HS-27A (cell line): ENCODE measurements at regions not wholly inside any gene's neighbourhood (a gene's known extent, or its start where the extent isn't known, plus 50 kb on each side); places are given as distances from the start of the nearest gene placed in this dataset.
"Not testable (repeated sequence)": the region's sequence is repeated elsewhere in the genome, so short reads cannot be mapped to it uniquely, and the experiment has no call there.

ENCODE experiments used
- DNase-seq: peaks from one replicate; pipeline ENCODE4 v3.0.0-alpha.2; 2012; ENCODE audit warnings: low read depth, missing footprints

GRCh38 chr22:49676783-49677494 lies 150.7 kb downstream of the BRD1 start:
- DNase-seq = no peak

DNA sequence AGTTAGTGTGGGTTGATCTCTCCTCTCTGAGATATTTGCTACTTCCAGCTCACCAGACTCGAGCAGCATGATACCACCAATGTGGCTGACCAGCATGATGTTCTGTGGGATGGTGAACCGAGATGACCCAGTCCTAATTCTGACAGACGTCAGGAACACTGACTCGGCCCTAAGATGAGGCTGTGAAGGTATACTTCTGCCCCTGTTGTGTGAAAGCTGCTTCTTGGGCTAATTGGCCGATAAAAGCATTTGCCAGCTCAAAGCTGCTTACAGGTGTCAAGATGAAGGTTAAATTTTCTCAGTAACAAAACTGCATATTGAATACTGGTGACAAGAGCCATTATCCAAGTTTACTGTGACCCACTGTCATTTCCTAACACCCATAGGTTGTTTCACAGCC lies 151.4 kb downstream of the BRD1 start:
- DNase-seq = no peak

DNA sequence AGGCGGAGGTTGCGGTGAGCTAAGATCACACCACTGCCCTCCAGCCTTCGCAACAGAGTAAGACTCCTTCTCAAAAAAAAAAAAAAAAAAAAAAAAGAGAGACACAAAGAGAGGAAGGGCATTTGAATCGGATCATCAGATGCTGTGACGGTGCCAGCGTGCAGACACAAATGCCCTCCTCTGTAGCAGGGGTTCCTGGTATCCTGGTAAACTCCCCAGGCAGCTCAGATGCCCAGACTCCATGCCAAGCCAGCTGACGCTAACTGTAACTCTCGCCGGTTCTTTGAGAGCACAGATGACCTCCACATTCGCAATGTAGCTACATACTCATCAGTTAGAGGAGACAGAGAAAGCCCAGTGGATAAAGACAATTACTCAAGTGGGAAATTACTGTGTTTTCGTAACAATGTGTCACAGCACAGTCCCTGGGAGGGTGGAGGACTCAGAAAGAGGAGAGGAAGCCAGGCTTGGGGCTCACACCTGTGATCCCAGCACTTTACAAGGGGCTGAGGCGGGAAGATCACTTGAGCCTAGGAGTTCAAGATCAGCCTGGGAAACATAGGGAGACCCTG lies 153.1 kb downstream of the BRD1 start:
- no peak for DNase-seq

- no peak for DNase-seq
These were observed 154.6 kb downstream of the BRD1 start for GRCh38 chr22:49673048-49673447.

GRCh38 chr22:49672014-49672516 lies 155.6 kb downstream of the BRD1 start:
- DNase-seq = no peak

GRCh38 chr22:49671331-49672013 lies 156.2 kb downstream of the BRD1 start:
- DNase-seq = no peak

DNA sequence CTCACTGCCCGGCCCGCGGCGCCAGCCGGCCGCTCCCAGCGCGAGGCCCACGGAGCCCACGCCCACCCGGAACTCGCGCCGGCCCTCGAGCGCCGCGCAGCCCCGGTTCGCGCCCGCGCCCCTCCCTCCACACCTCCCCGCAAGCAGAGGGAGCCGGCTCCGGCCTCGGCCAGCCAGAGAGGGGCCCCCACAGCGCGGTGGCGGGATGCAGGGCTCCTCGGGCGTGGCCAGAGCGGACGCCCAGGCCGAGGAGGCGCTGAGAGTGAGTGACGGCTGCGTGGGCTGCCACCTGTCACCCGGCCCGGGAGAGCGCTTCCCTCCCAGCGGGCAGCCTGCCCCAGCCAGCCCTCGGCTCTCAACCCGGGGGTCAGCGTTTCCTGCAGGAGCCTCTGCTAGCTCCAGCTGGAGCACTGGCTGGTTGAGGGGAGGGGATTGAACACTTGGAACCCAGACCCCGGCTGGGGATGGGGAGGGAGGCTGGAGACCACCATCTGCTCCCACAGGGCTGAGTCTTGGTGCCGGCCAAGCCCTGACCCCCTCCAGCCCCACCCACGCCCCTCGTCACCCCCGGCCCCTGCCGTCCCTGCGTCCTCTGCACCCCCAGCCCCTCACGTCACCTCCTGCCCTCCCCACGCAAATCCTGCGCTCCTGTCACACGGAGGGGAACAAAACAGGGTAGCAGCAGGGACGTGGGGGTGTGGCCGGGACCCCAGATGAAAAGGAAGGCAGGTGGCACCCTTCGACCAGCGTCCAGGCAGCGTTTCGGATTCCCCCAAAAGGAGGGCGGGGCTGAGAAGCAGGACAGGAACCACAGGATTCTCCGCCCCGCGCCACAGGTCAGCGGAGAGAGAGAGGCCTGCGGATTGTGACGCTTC lies 157.0 kb downstream of the BRD1 start:
- no peak for DNase-seq

GRCh38 chr22:49669969-49670455 lies 157.7 kb downstream of the BRD1 start:
- DNase-seq = not testable (repeated sequence)

GRCh38 chr22:49669427-49669968 lies 158.2 kb downstream of the BRD1 start:
- DNase-seq = not testable (repeated sequence)

GRCh38 chr22:49668402-49668801 lies 159.3 kb downstream of the BRD1 start:
- DNase-seq = no peak

- no peak for DNase-seq
These were observed 160.4 kb downstream of the BRD1 start for GRCh38 chr22:49667236-49667635.

DNA sequence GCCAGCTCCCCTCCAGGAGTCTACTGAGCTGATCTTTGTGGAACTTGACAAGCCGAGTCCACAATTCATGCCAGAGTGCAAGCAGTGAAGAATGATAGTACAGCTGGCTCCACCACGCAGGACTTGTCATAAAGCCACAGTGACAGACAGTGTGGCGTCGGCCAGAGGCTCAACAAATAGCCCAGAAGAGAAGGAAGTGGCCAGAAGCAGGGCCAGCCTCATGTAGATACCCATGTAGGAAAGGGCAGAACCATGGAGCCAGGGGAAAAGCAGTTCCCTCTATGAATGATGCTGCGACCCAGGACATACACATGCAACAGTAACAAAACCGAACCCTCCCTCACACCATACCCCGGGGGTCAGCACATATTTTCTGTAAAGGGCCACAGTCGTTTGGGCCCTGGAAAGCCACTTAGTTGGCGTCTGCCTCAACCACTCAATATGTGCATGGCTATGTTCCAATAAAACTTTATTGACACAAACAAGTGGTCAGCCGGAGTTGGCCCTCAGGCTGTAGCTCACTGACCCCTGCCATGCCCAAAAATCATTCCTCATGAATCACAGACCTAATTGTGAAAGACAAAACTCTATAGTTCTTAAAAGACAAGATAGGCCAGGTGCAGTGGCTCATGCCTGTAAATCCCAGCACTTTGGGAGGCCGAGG lies 161.4 kb downstream of the BRD1 start:
- no peak for DNase-seq

DNA sequence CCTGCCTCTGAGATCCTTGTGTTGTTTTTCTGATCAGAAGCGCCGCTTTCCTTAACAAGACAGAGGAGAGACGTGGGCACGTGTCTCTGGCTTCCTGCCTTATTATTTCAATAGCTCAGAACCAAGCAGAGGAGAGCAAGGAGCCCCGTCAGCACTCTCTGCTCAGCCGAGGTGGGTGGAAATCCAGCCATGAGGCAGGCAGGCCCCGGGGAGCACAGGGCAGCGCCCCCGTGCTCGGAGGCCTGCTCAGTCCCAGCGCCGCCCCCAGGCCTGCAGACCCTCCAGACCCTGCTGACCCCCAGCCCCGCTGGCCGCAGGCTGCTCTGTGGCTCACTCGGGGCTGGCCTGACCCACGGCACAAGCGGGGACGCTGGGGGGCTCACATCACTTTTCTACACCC lies 162.8 kb downstream of the BRD1 start:
- no peak for DNase-seq

DNA sequence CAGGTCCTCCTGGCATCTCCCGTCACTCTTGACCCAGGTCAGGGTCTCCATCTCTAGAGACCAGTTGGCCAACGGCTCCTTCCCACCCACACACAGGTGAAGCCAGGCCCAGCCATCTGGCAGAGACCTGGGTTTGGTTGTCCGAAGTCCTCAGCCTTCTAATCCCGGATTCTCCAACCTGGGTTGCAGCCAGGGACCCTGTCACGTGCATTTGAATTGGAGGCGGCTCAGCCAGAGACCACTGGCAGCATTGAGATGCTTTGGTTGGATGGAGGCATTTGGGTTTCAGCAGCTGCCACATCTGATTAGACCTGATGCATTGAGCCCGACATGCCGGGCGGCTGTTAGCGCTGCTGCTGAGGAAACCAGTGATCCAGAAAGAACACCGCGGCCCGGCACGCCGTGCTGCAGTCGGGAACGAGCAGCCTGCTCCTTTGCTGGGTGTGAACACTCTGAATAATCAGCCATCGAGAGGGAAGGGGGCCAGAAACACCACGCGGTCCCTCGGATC lies 163.2 kb downstream of the BRD1 start:
- DNase-seq = no peak

GRCh38 chr22:49663823-49664222 lies 163.8 kb downstream of the BRD1 start:
- DNase-seq = no peak

- no peak for DNase-seq
These were observed 164.4 kb downstream of the BRD1 start for GRCh38 chr22:49663311-49663711.

DNA sequence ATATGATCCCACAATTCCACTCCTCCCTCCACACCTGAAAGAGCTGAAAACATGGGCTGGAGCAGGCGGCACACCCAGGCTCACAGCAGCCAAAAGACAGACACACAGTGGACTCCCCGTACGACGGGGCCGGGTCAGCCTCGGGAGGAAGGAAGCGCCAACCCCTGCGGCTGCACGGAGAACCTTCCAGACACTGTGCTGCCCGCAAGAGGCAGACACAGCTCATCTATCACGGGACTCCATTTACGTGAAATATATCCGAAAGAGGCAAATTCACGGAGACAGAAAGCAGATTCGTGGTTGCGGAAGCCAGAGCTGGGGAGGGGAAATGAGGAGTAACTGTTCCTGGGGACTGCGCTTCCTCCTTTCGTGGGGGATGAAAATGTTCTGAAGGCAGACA lies 165.0 kb downstream of the BRD1 start:
- DNase-seq = no peak

DNA sequence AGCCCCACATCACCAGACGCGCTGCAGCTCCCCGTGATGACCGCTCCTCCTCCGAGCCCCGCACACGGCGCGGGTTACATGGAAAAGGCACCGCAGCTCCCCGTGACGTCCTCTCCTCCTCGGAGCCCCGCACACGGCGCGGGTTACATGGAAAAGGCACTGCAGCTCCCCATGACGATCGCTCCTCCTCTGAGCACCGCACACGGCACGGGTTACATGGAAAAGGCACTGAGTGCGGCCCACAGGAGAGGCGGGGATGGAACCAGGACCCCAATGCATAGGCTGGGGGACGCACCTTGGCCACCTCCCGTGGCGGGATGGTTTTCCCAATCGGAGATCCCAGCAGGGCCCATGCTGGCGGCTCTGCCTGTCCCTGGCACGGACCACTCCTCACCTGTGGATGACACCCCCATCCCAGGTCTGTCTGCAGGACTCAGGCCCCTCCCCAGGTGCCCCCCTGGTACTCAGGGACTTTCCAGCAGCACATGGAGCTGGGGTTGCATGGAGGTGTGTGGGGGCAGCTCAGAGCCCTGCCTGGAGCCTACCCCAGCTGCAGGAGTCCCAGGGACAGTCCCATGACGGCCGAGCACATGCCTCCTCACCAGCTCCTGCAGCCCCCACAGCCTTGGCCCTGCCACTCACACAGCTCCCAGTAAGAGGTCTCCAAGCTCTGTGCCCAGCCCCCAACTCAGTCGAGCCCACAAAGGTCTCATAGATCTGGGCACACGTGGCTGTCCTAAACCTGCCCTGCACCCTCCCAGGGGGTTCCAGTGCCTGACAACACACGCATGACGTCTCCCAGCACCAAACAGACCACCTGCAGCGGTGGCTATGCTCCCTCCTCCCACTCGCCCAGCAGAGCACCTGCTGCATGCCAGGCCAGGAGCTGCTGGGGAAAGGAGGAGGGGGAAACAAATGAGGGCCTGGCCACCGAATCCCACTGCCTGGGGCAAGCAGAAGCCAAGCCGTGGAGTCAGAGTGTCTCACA lies 166.6 kb downstream of the BRD1 start:
- no peak for DNase-seq

- no peak for DNase-seq
These were observed 167.4 kb downstream of the BRD1 start for GRCh38 chr22:49660321-49660720.

GRCh38 chr22:49659924-49660315 lies 167.8 kb downstream of the BRD1 start:
- DNase-seq = no peak
